Nephron (organoid): ENCODE measurements at regions not wholly inside any gene's neighbourhood (a gene's known extent, or its start where the extent isn't known, plus 50 kb on each side); places are given as distances from the start of the nearest gene placed in this dataset.

Source experiments
- H3K27ac Mint-ChIP-seq, 3 experiments: 2 replicates each; pipeline ENCODE4 v1.8.0; 2020; ENCODE audit warnings: mixed read lengths in 3 of 3, mild to moderate bottlenecking in 2 of 3, moderate library complexity in 1 of 3
- H3K27me3 Mint-ChIP-seq: 2 replicates; pipeline ENCODE4 v1.8.0; 2021; ENCODE audit warnings: low read depth, mild to moderate bottlenecking, moderate library complexity, mixed read lengths
- H3K36me3 Mint-ChIP-seq: 2 replicates; pipeline ENCODE4 v1.8.0; 2020; ENCODE audit warnings: low read depth, mixed read lengths
- H3K4me1 Mint-ChIP-seq: 2 replicates; pipeline ENCODE4 v1.8.0; 2020; ENCODE audit warnings: mixed read lengths
- H3K4me3 Mint-ChIP-seq, 3 experiments: 2 replicates each; pipeline ENCODE4 v1.8.0; 2020; ENCODE audit warnings: mild to moderate bottlenecking in 3 of 3, mixed read lengths in 3 of 3, moderate library complexity in 2 of 3
- H3K9me3 Mint-ChIP-seq: 2 replicates; pipeline ENCODE4 v1.8.0; 2020; ENCODE audit warnings: mixed read lengths
- TF ChIP-seq, protein P1 (sequence below), 3 experiments: fragments of 200-600 bp; sonication (generic); IDR thresholded peaks; one replicate each; pipeline ENCODE4 v1.5.0; 2021; ENCODE audit warnings: antibody characterized with exemption in 3 of 3; ENCODE audit not compliant: unreplicated experiment in 3 of 3

DNA sequence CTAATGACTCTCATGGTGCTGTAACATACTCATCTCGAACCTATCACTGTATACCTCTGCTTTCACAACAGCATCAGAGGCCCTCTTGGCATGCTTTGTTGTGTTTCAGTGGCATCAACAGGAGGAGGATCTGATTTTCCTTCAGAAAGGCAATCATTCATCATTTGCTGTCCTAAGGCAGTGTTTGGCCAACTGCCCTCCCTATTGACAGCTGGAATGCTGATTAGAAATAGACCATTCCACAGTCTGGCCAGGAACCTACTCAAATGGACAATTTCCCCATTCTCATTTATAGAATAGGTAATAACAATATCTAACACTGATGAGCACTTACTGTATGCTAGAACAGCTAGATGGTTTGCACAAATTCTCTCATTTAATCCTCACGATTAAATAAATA is 310.6 kb upstream of the PTBP2 start:
- H3K4me3 Mint-ChIP-seq = no peak overlapping the region
- peaks cover 4% of the 10 kb centered on the region for H3K4me1 Mint-ChIP-seq
- TF ChIP-seq, protein P1, sequence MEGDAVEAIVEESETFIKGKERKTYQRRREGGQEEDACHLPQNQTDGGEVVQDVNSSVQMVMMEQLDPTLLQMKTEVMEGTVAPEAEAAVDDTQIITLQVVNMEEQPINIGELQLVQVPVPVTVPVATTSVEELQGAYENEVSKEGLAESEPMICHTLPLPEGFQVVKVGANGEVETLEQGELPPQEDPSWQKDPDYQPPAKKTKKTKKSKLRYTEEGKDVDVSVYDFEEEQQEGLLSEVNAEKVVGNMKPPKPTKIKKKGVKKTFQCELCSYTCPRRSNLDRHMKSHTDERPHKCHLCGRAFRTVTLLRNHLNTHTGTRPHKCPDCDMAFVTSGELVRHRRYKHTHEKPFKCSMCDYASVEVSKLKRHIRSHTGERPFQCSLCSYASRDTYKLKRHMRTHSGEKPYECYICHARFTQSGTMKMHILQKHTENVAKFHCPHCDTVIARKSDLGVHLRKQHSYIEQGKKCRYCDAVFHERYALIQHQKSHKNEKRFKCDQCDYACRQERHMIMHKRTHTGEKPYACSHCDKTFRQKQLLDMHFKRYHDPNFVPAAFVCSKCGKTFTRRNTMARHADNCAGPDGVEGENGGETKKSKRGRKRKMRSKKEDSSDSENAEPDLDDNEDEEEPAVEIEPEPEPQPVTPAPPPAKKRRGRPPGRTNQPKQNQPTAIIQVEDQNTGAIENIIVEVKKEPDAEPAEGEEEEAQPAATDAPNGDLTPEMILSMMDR (IDR thresholded peaks at IDR 0.05; ENCODE audit: unreplicated experiment in 3 of 3) = no peak
- H3K27me3 Mint-ChIP-seq = peaks cover 8% of the 10 kb centered on the region
- no peaks in the 10 kb centered on the region for H3K9me3 Mint-ChIP-seq
- no peaks in the 10 kb centered on the region for H3K36me3 Mint-ChIP-seq
- no peak overlapping the region for H3K27ac Mint-ChIP-seq

DNA sequence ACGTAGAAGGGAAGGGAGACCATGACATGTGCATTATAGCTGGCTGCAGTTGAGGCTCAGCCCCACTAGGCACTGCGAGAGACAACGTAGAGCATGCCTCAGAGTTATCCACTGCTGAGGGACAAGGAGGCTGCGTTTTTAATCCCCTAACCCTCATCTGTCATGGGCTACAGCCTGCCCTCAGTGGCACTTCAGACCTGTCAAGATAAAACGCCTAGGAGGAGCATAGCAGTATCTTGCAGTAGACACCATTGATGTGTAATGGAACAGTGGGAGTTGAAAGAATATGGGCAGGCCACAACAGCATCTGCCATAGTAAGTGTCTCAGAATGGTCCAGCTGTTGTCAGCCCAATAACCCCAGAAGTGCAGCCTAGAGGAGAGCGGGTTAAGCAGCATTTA is 307.0 kb upstream of the PTBP2 start:
- TF ChIP-seq, protein P1 (IDR thresholded peaks at IDR 0.05; ENCODE audit: unreplicated experiment in 3 of 3) = no peak
- Mint-ChIP-seq H3K4me3 (no peak overlapping the region), H3K36me3 (no peaks in the 10 kb centered on the region), H3K27me3 (peaks cover 7% of the 10 kb centered on the region), H3K4me1 (peaks cover 4% of the 10 kb centered on the region), H3K9me3 (no peaks in the 10 kb centered on the region), H3K27ac (no peak overlapping the region)

DNA sequence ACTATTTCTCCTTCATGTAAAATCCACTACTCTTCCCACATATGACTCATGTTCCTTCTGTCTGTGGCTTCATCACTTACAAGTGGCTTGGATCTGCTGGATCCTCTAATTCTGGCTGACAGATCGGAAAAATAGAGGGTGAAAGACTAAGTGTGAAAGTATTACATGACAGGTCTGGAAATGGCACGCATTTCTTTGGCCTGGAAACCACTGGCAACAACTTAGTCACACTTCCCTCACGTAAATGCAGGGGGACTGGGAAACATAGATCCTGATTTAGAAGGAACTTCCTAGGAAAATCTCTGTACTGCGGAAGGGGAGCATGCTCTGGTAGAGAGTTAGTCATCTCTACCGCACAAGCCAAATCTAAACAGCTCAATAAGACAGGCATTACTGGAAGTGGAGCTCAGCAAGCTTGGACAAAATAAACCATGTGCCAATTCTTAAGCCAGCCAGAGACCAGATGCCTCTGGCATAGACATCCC is 305.4 kb upstream of the PTBP2 start:
- H3K9me3 Mint-ChIP-seq = no peaks in the 10 kb centered on the region
- no peaks in the 10 kb centered on the region for H3K27me3 Mint-ChIP-seq
- peaks cover 8% of the 10 kb centered on the region for H3K4me1 Mint-ChIP-seq
- H3K27ac Mint-ChIP-seq = no peak overlapping the region
- no peaks in the 10 kb centered on the region for H3K36me3 Mint-ChIP-seq
- H3K4me3 Mint-ChIP-seq = no peak overlapping the region
- TF ChIP-seq, protein P1 (IDR thresholded peaks at IDR 0.05; ENCODE audit: unreplicated experiment in 3 of 3) = no peak

DNA sequence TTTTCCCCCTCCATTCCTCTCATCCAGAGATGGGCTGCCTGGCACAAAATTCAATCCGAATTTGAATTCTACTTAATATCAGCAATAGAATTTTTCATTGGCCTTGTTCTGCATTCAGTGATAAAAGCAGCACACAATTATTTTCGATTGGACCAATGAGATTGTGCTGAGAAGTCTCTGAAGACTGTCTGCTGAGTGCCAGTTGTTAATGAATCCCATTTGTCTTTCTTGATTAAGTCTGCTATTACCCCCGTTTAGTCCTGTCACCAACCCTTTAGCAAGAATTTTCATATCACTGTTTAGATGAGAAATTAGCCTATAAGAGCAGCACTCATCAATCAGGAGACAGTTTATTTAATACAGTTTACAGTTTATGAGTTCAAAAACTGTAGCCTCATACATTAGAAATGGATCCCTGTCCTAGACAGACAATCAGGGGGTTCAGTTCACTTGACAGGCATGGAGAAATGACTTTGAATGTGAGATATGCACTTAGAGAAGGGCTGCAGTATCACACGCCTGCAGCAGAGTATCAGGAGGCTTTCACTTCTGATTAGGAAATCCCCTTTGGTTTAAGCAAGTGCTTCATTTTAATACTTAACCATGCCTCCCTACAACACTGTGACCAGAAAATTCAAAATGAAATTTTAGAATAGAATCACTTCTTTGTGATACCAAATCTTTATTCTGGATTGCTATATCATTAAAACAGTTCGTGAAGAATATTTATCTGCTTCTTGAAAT is 304.7 kb upstream of the PTBP2 start:
- no peaks in the 10 kb centered on the region for H3K27me3 Mint-ChIP-seq
- no peak overlapping the region for H3K4me3 Mint-ChIP-seq
- no peaks in the 10 kb centered on the region for H3K9me3 Mint-ChIP-seq
- no peaks in the 10 kb centered on the region for H3K36me3 Mint-ChIP-seq
- H3K27ac Mint-ChIP-seq = no peak overlapping the region
- TF ChIP-seq, protein P1 (IDR thresholded peaks at IDR 0.05; ENCODE audit: unreplicated experiment in 3 of 3) = no peak
- peaks cover 8% of the 10 kb centered on the region for H3K4me1 Mint-ChIP-seq

DNA sequence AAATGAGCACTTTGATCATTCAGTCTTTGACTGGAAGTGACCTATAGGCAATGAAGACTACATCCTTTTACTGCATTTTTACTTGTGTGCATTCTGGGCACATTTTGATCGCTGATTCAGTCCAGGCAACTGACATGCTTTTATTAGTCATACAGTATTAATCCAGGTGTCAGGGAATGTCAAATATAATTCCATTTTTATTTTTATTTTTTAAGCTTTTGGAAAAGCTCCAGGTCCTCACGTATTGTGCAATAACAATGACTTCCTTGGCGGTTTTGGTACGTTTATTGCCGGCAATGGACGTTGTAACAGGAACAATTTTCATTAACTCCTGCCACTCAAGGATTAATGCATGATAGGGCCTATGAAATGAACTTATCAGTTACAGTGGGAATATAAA is 302.6 kb upstream of the PTBP2 start:
- no peak overlapping the region for H3K4me3 Mint-ChIP-seq
- no peaks in the 10 kb centered on the region for H3K9me3 Mint-ChIP-seq
- no peaks in the 10 kb centered on the region for H3K27me3 Mint-ChIP-seq
- H3K4me1 Mint-ChIP-seq = peaks cover 8% of the 10 kb centered on the region
- no peak overlapping the region for H3K27ac Mint-ChIP-seq
- TF ChIP-seq, protein P1 (IDR thresholded peaks at IDR 0.05; ENCODE audit: unreplicated experiment in 3 of 3) = no peak
- no peaks in the 10 kb centered on the region for H3K36me3 Mint-ChIP-seq

DNA sequence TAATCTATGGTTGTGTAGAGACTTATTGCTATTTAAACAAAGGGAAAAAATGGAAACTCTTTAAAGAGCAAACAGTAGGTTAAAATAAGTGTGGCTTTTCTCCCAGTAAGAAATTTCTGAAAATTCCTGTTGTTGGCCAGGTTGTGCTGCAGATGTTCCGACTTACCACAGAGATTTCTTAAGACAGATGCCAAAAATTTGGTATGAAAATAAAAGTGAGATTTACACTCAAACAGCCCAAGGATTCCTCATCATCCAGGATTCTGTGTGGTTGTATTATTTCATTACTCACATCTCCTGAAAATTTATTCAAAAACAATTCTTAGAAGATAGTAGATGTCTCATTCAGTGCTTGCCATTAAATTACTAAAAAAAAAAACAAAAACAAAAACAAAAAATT is 296.7 kb upstream of the PTBP2 start:
- H3K4me1 Mint-ChIP-seq = peaks cover 22% of the 10 kb centered on the region
- TF ChIP-seq, protein P1 (IDR thresholded peaks at IDR 0.05; ENCODE audit: unreplicated experiment in 3 of 3) = no peak
- H3K4me3 Mint-ChIP-seq = no peak overlapping the region
- no peaks in the 10 kb centered on the region for H3K9me3 Mint-ChIP-seq
- H3K27ac Mint-ChIP-seq = peak overlapping the region in 1 of 3 experiments; percentile 23
- no peaks in the 10 kb centered on the region for H3K36me3 Mint-ChIP-seq
- no peaks in the 10 kb centered on the region for H3K27me3 Mint-ChIP-seq
